CD8-positive, alpha-beta memory T cell (primary cell): ENCODE measurements at regions not wholly inside any gene's neighbourhood (a gene's known extent, or its start where the extent isn't known, plus 50 kb on each side); places are given as distances from the start of the nearest gene placed in this dataset.
A peak's percentile ranks its signal among the peaks of the same experiment; 100 is the strongest.

Source experiments
- CTCF ChIA-PET: fragments of 350-600 bp; sonication (Branson Sonifier 250); formaldehyde crosslinking; loops from one replicate; lab custom pipeline; 2021; ENCODE audit warnings: antibody characterized with exemption; lab: Charles Lee
- POLR2A ChIA-PET: fragments of 350-600 bp; sonication (Branson Sonifier 250); formaldehyde crosslinking; loops from one replicate; lab custom pipeline; 2021; ENCODE audit warnings: antibody characterized with exemption; lab: Charles Lee
- DNase-seq, 5 donors: peaks; one replicate each; pipeline versions ENCODE4 v3.0.0 to v3.0.0-alpha.2; 2020 to 2022; ENCODE audit warnings: mixed read lengths in 1 of 5
- H3K27ac ChIP-seq: one replicate; pipeline ENCODE4 v1.7.0; 2013; ENCODE audit warnings: low read depth, mild to moderate bottlenecking, low read length, moderate library complexity
- H3K27me3 ChIP-seq: 2 replicates; pipeline ENCODE4 v1.7.0; 2013; ENCODE audit warnings: low read length, mild to moderate bottlenecking; ENCODE audit not compliant: insufficient read depth, poor library complexity, severe bottlenecking
- H3K36me3 ChIP-seq: 2 replicates; pipeline ENCODE4 v1.7.0; 2013; ENCODE audit warnings: mild to moderate bottlenecking, low read length, moderate library complexity; ENCODE audit not compliant: insufficient read depth
- H3K4me1 ChIP-seq: 2 replicates; pipeline ENCODE4 v1.7.0; 2013; ENCODE audit warnings: mild to moderate bottlenecking, low read length, moderate library complexity; ENCODE audit not compliant: insufficient read depth
- H3K4me3 ChIP-seq: 2 replicates; pipeline ENCODE4 v1.7.0; 2013; ENCODE audit warnings: mild to moderate bottlenecking, low read length
- H3K9me3 ChIP-seq: 2 replicates; pipeline ENCODE4 v1.7.0; 2013; ENCODE audit warnings: mild to moderate bottlenecking, low read length
- H3K27ac Mint-ChIP-seq, 8 donors: one replicate each; pipeline ENCODE4 v1.8.0; 2020 to 2021; ENCODE audit warnings: mixed read lengths in 8 of 8, mild to moderate bottlenecking in 6 of 8, inconsistent platforms in 3 of 8, moderate library complexity in 3 of 8
- H3K27me3 Mint-ChIP-seq, 2 donors: one replicate each; pipeline ENCODE4 v1.8.0; 2020 to 2021; ENCODE audit warnings: mixed read lengths in 2 of 2, mild to moderate bottlenecking in 1 of 2, moderate library complexity in 1 of 2
- H3K36me3 Mint-ChIP-seq, 3 donors: one replicate each; pipeline ENCODE4 v1.8.0; 2020 to 2021; ENCODE audit warnings: mixed read lengths in 3 of 3, inconsistent platforms in 1 of 3, mild to moderate bottlenecking in 1 of 3
- H3K4me1 Mint-ChIP-seq, 3 donors: one replicate each; pipeline ENCODE4 v1.8.0; 2020 to 2021; ENCODE audit warnings: mixed read lengths in 3 of 3, inconsistent platforms in 1 of 3, mild to moderate bottlenecking in 1 of 3
- H3K4me3 Mint-ChIP-seq, 7 donors: one replicate each; pipeline ENCODE4 v1.8.0; 2020 to 2021; ENCODE audit warnings: mixed read lengths in 7 of 7, mild to moderate bottlenecking in 6 of 7, moderate library complexity in 4 of 7, inconsistent platforms in 2 of 7
- H3K9me3 Mint-ChIP-seq, 5 donors: one replicate each; pipeline ENCODE4 v1.8.0; 2020 to 2022; ENCODE audit warnings: mixed read lengths in 5 of 5, mild to moderate bottlenecking in 3 of 5, moderate library complexity in 2 of 5, inconsistent platforms in 1 of 5

DNA sequence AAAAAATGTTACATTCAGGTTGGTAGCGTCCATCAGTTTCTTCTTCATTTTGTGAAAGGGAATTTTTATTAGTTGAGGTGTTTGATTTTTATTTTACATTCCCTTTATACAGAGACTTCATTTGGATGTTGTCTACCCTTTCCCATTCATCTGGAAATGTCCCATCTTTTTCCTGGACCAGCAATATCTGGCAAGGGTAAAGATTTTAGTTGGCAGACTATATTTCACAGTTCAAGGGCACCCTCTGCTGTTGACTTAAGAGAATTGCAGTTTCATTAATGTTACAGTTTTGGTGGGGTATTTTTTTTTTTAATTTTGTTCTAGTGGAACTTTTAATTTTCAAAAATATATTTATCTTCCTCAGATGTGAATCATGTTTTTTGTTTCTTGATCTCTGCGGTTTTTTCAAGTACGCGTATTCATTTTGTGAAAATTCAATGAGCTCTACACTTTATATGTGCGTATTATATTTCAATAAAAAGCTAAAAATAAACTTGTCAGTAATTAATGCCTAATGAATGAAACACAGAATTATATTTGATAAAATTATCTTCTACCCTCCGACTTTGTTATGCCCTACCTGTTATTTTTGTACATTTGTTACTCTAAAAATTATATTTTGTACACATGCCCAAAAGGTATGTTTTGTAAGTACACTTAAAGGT lies 97.9 kb upstream of the KLF14 start:
- peak in 2 of 5 donors; percentile 20 to 31 for DNase-seq
- ChIA-PET POLR2A (no interaction called here), CTCF (interaction anchor here (0.7 kb wide), 1 partner anchor 13 kb away, joined by 6 read pairs; no protein-coding TSS in a partner anchor)
- no peaks in the 10 kb centered on the region for H3K27me3 ChIP-seq
- H3K4me3 ChIP-seq: no peak overlapping the region
- no peak overlapping the region for H3K4me3 Mint-ChIP-seq
- peaks cover 0 to 13% (median 2%) of the 10 kb centered on the region in 3 donors for H3K36me3 Mint-ChIP-seq
- H3K9me3 Mint-ChIP-seq: peaks cover 8 to 17% (median 13%) of the 10 kb centered on the region in 5 donors
- H3K4me1 Mint-ChIP-seq: no peaks in the 10 kb centered on the region
- H3K4me1 ChIP-seq: no peaks in the 10 kb centered on the region
- no peaks in the 10 kb centered on the region for H3K9me3 ChIP-seq
- peaks cover 5 to 32% of the 10 kb centered on the region in 2 donors for H3K27me3 Mint-ChIP-seq
- H3K36me3 ChIP-seq: no peaks in the 10 kb centered on the region
- no peak overlapping the region for H3K27ac ChIP-seq
- no peak overlapping the region for H3K27ac Mint-ChIP-seq

DNA sequence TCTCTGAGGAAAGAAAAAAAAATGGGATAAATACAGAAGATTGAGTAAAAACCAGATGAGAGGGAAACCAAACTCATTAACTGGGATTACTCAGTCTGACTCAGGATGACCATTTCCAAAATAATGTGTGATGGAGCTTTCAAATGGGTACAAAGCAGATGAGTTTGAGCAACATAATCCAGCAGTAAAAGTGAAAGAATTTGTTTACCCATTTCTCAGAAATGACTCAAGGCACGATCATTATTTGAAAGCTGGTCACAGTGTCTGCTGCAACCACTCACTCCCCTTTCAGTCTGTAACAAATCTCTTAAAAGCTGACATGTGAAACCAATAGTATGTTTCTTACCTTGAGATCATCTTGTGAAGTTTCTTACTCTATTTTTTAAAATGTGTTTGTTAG lies 104.7 kb upstream of the KLF14 start:
- ChIA-PET POLR2A (no interaction called here), CTCF (no interaction called here)
- peaks cover 0 to 3% (median 0%) of the 10 kb centered on the region in 5 donors for H3K9me3 Mint-ChIP-seq
- peak overlapping the region in 1 of 8 donors; percentile 34 for H3K27ac Mint-ChIP-seq
- H3K4me3 Mint-ChIP-seq: no peak overlapping the region
- H3K27me3 ChIP-seq: peaks cover 5% of the 10 kb centered on the region
- H3K27ac ChIP-seq: no peak overlapping the region
- H3K27me3 Mint-ChIP-seq: peaks cover 12 to 42% of the 10 kb centered on the region in 2 donors
- no peaks in the 10 kb centered on the region for H3K4me1 ChIP-seq
- H3K36me3 Mint-ChIP-seq: no peaks in the 10 kb centered on the region
- no peaks in the 10 kb centered on the region for H3K9me3 ChIP-seq
- DNase-seq: no peak
- H3K4me1 Mint-ChIP-seq: peaks cover 8 to 16% (median 10%) of the 10 kb centered on the region in 3 donors
- no peak overlapping the region for H3K4me3 ChIP-seq
- no peaks in the 10 kb centered on the region for H3K36me3 ChIP-seq

DNA sequence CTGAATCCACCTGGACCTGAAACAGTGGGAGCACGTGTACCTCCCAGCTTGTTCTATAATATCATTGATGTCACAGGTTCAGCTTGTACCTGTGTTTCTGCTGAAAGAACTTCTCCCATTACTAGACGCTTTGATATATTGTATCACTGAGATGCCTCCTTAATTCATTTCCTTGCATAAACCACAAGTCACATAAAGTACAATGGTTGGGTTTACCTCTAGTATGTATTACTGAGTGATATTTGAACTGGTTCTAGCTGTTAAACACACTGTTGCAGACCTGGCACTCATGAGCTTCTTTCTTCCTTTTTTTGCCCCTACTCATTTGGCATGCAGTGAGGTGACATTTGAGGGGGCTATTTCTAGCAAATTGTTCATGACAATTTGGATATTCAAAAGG lies 106.6 kb upstream of the KLF14 start:
- H3K4me3 ChIP-seq: no peak overlapping the region
- H3K36me3 ChIP-seq: no peaks in the 10 kb centered on the region
- H3K27ac ChIP-seq: no peak overlapping the region
- DNase-seq: no peak
- ChIA-PET CTCF (no interaction called here), POLR2A (no interaction called here)
- H3K36me3 Mint-ChIP-seq: no peaks in the 10 kb centered on the region
- peaks cover 6% of the 10 kb centered on the region for H3K27me3 ChIP-seq
- H3K4me3 Mint-ChIP-seq: no peak overlapping the region
- H3K4me1 ChIP-seq: no peaks in the 10 kb centered on the region
- no peaks in the 10 kb centered on the region for H3K9me3 ChIP-seq
- H3K9me3 Mint-ChIP-seq: peaks cover 0 to 3% (median 0%) of the 10 kb centered on the region in 5 donors
- H3K4me1 Mint-ChIP-seq: peaks cover 8 to 16% (median 10%) of the 10 kb centered on the region in 3 donors
- peaks cover 12 to 44% of the 10 kb centered on the region in 2 donors for H3K27me3 Mint-ChIP-seq
- H3K27ac Mint-ChIP-seq: no peak overlapping the region

DNA sequence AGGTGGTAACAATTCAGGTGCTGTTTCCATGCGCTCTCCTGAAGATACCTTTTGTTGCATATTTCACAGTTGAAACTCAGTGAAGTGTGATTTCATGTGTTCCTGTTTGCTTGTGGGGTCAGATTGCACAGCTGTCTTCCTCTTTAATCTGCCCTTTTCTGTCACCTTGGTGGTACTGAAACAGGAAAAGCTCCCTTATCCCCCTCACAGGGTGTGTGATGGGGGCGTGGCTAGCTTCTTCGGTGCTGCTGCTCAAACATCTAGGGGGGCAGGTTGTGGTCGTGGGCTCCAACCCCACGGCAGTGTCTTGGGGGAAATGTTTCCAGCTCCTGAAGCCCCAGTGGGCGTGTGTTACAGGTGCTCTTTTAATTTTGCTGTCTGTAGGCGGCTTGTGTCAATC lies 107.4 kb upstream of the KLF14 start:
- peaks cover 11 to 40% of the 10 kb centered on the region in 2 donors for H3K27me3 Mint-ChIP-seq
- H3K4me1 ChIP-seq: no peaks in the 10 kb centered on the region
- H3K4me3 ChIP-seq: no peak overlapping the region
- peaks cover 8 to 16% (median 10%) of the 10 kb centered on the region in 3 donors for H3K4me1 Mint-ChIP-seq
- CTCF ChIA-PET: no interaction called here
- no peaks in the 10 kb centered on the region for H3K36me3 ChIP-seq
- no peak overlapping the region for H3K27ac ChIP-seq
- H3K4me3 Mint-ChIP-seq: peak overlapping the region in 3 of 7 donors; percentile 21 to 30 (median 22)
- peak overlapping the region in 1 of 8 donors; percentile 65 for H3K27ac Mint-ChIP-seq
- H3K9me3 Mint-ChIP-seq: peaks cover 0 to 3% (median 0%) of the 10 kb centered on the region in 5 donors
- H3K27me3 ChIP-seq: peaks cover 6% of the 10 kb centered on the region
- H3K36me3 Mint-ChIP-seq: no peaks in the 10 kb centered on the region
- POLR2A ChIA-PET: no interaction called here
- peak in 2 of 5 donors; percentile 9 to 45 for DNase-seq
- H3K9me3 ChIP-seq: no peaks in the 10 kb centered on the region

DNA sequence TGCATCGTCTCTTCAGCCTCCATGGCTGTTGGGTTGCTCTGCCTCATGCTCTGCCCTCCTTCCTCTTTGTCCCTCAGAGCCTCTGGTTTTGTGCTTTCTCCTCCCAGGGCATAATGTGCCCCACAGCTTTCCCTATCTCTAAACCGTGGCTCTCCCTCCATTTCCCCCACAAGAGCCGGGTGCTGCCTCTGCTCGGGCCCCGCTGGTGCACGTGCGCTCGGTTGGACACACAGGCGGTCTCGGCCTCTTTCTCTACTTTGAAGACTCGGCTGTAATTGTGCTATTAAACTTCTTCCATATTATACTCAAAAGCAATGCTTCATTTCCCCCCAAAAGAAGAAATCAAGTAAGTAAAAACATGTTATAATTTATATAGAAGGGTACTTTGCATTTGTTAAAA lies 109.7 kb upstream of the KLF14 start:
- H3K27me3 Mint-ChIP-seq: peaks cover 10 to 46% of the 10 kb centered on the region in 2 donors
- Histone ChIP-seq H3K27me3 (peaks cover 3% of the 10 kb centered on the region), H3K36me3 (no peaks in the 10 kb centered on the region), H3K4me3 (no peak overlapping the region), H3K27ac (no peak overlapping the region), H3K4me1 (no peaks in the 10 kb centered on the region), H3K9me3 (no peaks in the 10 kb centered on the region)
- H3K4me1 Mint-ChIP-seq: peaks cover 8 to 16% (median 10%) of the 10 kb centered on the region in 3 donors
- no peak for DNase-seq
- ChIA-PET POLR2A (no interaction called here), CTCF (no interaction called here)
- no peak overlapping the region for H3K27ac Mint-ChIP-seq
- peaks cover 0 to 3% (median 0%) of the 10 kb centered on the region in 5 donors for H3K9me3 Mint-ChIP-seq
- peaks cover 0 to 1% (median 0%) of the 10 kb centered on the region in 3 donors for H3K36me3 Mint-ChIP-seq
- H3K4me3 Mint-ChIP-seq: no peak overlapping the region

DNA sequence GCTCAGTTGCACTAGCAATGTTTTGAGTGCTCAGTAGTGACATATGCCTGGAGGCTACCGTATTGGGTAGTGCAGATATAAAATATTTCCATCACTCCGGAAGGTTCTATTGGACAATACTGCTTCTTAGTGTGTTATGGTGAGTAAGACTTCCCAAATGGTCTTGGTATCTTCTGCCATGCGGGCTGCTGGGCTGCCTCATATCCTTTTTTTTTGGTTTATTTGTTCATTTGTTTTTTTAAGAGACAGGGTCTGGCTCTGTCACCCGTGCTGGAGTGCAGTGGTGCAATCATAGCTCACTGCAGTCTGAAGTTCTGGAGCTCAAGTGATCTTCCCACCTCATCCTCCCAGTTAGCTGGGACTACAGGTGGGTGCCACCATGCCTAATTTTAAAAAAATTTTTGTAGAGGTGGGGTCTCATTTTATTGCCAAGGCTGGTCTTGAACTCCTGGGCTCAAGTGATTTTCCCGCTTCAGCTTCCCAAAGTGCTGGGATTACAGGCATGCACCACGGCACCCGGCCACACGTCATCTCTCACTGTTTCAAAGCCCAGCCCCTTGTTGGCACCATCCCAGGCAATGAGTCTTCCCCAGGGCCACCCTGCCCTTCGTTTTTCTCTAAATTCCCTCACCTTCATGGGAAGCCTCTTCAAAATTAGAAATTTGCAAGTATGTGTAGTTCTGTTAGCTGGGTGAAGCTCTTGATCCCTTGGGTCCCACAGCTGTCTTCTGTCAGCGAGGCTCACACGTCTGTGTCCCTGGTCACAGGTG lies 111.0 kb upstream of the KLF14 start:
- ChIA-PET POLR2A (no interaction called here), CTCF (interaction anchor here (1.2 kb wide), 1 partner anchor 13 kb away, joined by 6 read pairs; no protein-coding TSS in a partner anchor)
- Mint-ChIP-seq H3K27me3 (peaks cover 10 to 46% of the 10 kb centered on the region in 2 donors), H3K4me3 (no peak overlapping the region), H3K36me3 (peaks cover 0 to 1% (median 0%) of the 10 kb centered on the region in 3 donors), H3K9me3 (peaks cover 0 to 3% (median 0%) of the 10 kb centered on the region in 5 donors), H3K27ac (no peak overlapping the region), H3K4me1 (peaks cover 8 to 16% (median 10%) of the 10 kb centered on the region in 3 donors)
- Histone ChIP-seq H3K27ac (no peak overlapping the region), H3K4me1 (no peaks in the 10 kb centered on the region), H3K36me3 (no peaks in the 10 kb centered on the region), H3K9me3 (no peaks in the 10 kb centered on the region), H3K4me3 (no peak overlapping the region), H3K27me3 (peaks cover 3% of the 10 kb centered on the region)
- no peak for DNase-seq

DNA sequence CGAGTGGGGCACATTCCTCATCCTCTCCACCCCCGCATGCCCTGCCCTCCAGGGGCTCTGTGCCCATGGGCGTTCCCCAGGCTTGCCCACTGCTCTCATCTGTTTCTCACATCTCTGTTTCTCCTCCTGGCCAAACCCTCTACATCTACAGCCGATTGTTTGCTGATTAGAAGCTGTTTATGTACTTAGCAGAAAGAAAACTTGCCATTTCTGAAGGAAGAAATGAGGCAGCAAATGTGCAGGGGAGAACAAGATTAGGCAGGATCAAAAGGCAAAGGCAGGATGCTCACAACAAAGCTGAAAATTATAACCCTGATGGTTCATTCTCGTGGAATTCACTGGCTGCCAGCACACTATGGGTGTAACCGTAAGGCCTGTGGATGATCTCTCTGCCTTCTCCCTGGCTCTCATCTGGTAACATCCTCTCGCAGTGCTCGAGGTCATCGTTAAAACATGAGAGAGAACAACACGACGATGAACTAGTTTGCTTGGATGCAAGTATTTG lies 111.6 kb upstream of the KLF14 start:
- peaks cover 8 to 16% (median 10%) of the 10 kb centered on the region in 3 donors for H3K4me1 Mint-ChIP-seq
- Histone ChIP-seq H3K4me3 (no peak overlapping the region), H3K4me1 (no peaks in the 10 kb centered on the region), H3K27me3 (peaks cover 3% of the 10 kb centered on the region), H3K27ac (no peak overlapping the region), H3K9me3 (no peaks in the 10 kb centered on the region), H3K36me3 (no peaks in the 10 kb centered on the region)
- peaks cover 10 to 40% of the 10 kb centered on the region in 2 donors for H3K27me3 Mint-ChIP-seq
- DNase-seq: no peak
- POLR2A ChIA-PET: no interaction called here
- CTCF ChIA-PET: interaction anchor here (1.2 kb wide), 1 partner anchor 13 kb away, joined by 6 read pairs; no protein-coding TSS in a partner anchor
- peaks cover 0 to 1% (median 0%) of the 10 kb centered on the region in 3 donors for H3K36me3 Mint-ChIP-seq
- H3K27ac Mint-ChIP-seq: no peak overlapping the region
- H3K4me3 Mint-ChIP-seq: no peak overlapping the region
- peaks cover 0 to 3% (median 0%) of the 10 kb centered on the region in 5 donors for H3K9me3 Mint-ChIP-seq

DNA sequence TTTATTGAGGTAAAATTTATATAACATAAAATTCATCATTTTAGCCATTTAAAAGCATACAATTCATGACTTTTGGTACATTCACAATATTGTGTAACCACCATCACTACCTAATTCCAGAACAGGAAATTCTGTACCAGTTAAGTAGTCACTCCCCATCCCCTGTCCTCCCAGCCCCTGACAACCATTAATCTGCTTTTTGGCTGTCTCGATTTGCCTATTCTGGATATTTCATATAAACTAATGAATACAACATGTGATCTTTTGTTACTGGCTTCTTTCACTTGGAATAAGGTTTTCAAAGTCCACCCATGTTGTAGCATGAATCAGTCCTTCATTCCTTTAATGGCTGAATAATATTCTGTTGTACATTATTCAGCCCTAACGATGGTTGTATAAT lies 115.6 kb upstream of the KLF14 start:
- CTCF ChIA-PET: no interaction called here
- H3K27me3 ChIP-seq: no peaks in the 10 kb centered on the region
- no peaks in the 10 kb centered on the region for H3K36me3 ChIP-seq
- no peaks in the 10 kb centered on the region for H3K4me1 ChIP-seq
- Mint-ChIP-seq H3K4me3 (no peak overlapping the region), H3K36me3 (peaks cover 5 to 14% (median 13%) of the 10 kb centered on the region in 3 donors), H3K27ac (no peak overlapping the region), H3K4me1 (no peaks in the 10 kb centered on the region), H3K9me3 (peaks cover 0 to under 1% (median 0%) of the 10 kb centered on the region in 5 donors), H3K27me3 (peaks cover 4 to 14% of the 10 kb centered on the region in 2 donors)
- no peaks in the 10 kb centered on the region for H3K9me3 ChIP-seq
- POLR2A ChIA-PET: no interaction called here
- H3K27ac ChIP-seq: no peak overlapping the region
- DNase-seq: no peak
- H3K4me3 ChIP-seq: no peak overlapping the region
